Stimulated activated CD4-positive, alpha-beta T cell treated with anti-CD3 and anti-CD28 coated beads, Interleukin-2, amount 100 ng/mL, for 24 hours (primary cell): ENCODE measurements at regions not wholly inside any gene's neighbourhood (a gene's known extent, or its start where the extent isn't known, plus 50 kb on each side); places are given as distances from the start of the nearest gene placed in this dataset.
"Not testable (repeated sequence)": the region's sequence is repeated elsewhere in the genome, so short reads cannot be mapped to it uniquely, and the experiment has no call there.

Experiments
- DNase-seq, 2 donors: peaks; one replicate each; pipeline ENCODE4 v3.0.0-alpha.2; 2020

DNA sequence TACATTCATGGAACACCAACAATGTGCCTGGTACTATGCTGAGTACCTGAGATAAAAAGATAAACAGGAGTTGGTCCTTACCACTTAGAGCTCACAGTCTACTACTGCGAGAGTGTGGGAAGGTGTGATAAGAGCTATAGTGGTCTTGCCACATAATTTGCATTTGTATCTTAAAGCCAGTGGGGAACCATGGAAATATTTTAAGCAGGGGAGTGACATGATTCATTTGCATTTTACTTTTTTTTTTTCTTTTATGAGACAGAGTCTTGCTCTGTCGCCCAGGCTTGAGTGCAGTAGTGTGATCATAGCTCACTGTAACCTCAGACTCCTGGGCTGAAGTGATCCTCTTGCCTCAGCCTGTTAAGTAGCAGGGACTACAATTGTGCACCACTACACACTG is 53.6 kb downstream of the SRGAP2 start:
- DNase-seq: not testable (repeated sequence)

DNA sequence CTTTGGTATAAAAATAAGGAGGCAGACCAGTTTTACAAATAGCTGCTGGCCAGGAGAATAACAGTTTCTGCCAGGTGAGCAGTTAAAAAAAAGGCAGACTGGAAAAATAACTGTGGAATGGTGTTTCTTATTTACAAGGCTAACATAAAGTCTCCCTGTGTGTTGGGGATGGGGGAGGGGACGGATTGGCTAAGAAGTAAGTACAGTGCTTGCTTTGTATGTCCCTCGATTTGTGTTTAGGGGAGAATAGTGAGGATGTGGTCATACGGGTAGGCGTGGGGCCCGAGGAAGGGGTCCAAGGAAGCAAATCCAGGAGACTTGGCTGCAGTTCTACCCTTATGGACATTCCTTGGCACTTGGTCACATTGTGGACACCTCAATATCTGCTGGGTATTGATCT is 58.1 kb downstream of the SRGAP2 start:
- DNase-seq: not testable (repeated sequence)

DNA sequence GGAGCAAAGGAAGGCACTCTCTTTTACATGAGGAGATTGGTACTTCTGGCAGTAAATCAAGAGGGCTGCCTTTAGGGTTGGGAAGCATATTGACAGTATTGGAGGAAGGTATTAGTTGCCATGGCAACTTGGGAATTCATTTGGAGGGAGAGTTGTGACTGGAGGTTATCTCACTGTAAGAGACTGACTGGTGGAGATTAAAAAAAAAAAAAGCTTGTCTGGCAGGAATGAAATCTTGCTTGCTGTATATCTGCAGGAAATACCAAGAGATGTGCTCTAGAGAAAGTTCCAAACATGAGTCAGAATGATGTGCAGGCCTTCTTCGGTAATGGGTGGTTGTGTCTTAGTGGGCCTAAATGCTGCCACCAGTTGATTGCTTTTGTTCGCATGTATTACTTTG is 59.1 kb downstream of the SRGAP2 start:
- not testable (repeated sequence) for DNase-seq

DNA sequence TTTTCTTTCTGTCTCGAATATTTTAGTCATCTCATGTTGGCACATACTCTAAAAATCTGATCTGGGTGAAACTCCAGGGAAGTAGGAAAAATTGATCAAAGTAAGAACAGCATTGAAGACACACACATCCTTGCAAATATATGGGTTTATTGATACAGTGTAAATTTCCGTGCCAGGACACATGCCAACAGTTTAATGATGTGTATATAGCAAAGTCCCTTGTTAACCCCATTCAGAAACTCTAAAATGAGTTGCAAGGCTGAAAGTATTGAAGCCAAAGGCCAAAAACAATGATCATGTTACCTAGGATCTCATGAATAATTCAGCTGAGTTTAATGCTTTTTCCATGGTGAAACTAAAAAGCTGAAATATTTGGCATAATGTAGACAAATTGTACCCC is 61.6 kb downstream of the SRGAP2 start:
- DNase-seq: not testable (repeated sequence)

DNA sequence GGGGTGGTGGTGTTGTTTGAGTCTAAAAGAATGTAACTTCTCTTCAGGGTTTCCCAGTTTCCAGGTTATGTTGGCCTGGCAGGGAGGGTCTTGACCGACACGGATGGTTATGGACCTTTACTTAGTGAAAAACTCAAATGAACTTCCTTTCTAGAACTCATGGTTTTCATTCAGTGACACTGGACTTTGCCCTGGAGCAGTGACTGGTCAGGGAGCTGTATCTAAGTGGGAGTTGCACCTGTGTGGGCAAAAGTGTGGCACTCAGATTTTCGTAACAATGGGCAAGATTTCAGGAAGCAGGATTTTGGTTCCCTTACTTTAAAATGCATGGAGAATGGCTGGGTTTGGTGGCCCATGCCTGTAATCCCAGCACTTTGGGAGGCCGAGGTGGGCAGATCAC is 67.8 kb downstream of the SRGAP2 start:
- not testable (repeated sequence) for DNase-seq

DNA sequence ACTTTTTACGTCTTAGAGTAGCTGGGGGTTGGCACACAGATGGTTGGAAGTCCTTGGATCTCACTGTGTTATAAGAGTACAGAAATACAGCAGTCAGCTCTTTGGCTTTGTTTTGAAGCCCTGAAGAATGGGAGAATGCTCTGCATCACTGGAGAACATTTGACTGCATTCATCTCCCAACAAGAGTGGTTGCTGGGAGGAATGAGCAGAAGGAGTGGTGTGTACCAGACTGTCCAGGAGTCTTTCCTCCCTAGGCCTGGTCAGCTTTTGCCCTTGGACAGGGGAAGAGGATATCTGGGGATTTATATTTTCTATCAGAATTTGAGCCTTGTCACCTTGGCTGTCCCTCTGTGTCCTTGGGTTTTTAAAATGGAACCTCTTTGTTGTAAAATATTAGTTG is 69.8 kb downstream of the SRGAP2 start:
- not testable (repeated sequence) for DNase-seq

DNA sequence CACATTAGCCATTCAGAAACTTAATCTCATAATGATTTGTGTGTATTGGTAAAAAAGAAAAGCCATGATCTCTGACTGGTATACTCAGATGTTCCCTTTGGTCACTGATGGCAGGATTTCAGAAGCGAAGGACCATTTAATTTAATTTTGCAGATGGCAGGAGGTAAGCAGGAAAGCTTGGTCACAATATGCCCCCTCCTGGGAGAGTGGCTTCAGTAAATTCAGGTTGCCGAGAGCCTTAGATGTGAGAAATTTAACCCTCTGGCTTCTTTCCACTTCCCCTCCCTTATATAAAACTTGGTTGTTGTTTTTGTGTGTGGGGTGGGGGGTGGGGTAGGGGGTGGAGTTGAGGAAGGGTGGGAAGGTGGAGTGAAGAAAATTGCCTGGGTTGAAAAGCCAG is 72.8 kb downstream of the SRGAP2 start:
- not testable (repeated sequence) for DNase-seq

DNA sequence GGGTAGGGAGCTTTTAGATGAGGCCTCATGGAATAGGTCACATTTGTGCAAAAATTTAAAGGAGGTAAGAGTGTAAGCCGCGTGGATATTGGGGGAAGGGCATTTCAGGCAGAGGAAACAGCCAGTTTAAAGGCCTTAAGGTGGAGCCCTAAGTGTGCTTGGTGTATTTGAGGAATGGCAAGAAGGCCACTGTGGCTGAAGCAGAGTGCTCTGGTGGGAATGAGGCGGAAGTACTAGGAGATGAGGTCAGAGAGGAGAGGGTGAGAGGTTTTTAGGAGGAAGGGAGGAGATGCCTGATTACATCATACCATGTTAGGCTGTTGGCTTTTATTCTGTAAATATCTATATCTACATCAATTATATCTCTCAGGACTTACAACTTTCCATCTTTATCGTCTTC is 75.3 kb downstream of the SRGAP2 start:
- not testable (repeated sequence) for DNase-seq

DNA sequence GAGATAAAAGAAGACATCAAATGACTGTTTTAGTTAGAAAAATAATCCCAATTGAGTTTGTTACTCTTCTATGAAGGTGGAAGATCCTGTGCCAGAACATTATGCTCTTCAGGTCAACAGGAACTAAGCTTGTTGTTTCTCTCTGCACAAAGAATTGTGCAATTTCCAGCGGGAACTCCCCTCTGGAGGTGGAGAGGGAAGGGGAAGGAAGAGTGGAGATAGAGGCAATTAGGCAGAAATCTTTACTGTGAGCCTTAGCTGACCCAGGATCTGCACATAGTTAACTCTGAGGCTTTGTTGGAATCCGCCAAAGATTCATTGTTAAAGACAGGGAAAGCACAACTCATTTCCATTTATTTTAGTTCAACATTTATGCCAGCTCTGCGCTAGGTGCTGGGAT is 77.3 kb downstream of the SRGAP2 start:
- not testable (repeated sequence) for DNase-seq

DNA sequence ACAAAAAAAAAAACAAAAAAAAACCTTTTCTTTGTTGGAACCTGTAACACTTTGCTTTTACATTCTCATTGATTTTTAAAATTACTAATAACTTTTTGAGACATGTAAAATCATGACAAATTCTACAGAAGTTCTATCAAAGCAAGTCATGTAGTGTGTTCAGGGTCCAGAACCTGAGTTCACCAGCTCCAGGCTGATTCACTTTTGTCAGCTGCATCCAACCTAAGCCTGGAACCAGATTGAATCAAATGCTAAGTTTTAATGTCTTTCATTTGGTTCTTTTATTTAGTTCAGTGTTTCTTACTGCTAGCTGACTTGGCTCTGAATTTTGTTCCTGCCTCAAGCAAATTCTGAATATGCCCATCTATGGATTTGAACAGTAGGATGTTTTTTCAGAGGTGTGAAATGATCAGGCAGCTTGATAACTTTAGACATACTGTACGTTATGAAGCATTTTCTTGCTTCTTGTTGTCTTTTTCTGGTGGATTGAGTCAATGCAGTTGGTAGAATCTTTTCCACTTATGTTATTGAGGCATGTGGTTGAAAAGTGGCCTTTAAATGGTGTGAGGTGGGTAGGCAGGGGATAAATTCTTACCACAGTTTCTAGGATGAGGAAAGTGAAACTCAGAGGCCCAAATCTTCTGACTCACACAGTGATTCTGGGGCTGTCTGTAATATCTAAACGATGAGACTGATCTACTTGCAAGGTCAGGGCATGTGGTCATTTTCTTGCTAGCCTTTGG is 78.7 kb downstream of the SRGAP2 start:
- not testable (repeated sequence) for DNase-seq

DNA sequence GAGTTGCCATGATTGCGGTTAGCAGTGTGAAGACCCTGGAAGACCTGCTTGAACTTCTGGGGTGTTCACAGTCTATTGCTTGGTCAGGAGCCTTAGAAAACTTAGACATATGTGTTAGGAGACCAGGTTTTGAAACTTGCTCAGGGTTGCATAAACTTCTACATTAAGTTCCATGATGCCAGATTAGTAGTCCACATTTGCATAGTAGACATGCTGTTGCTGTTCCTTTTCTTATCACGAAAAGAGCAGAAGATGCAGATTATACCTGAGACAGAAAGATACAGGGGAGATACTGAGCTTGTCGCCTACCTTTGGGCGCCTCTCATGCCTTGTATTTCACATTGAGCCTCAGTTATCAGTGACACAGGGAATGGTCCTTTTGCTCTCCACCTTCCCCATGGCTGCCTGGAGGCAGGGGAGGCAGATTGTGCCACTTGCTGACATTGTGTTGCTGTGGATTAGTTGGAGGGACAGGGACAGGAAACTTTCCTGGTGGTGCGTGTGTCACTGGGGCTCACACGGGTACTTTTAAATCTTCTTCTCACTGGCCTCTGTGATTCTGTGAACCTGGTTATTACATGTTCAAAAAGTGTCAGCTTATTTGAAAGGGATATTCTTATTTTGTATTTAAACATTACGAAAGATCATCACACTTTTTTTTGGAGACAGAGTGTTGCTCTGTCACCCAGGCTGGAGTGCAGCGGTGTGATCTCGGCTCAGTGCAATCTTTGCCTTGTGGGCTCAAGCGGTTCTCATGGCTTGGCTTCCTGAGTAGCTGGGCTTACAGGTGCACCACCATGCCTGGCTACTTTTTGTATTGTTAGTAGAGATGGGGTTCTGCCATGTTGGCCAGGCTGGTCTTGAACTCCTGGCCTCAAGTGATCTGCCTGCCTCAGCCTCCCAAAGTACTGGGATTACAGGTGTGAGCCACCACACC is 82.0 kb downstream of the SRGAP2 start:
- DNase-seq: not testable (repeated sequence)

DNA sequence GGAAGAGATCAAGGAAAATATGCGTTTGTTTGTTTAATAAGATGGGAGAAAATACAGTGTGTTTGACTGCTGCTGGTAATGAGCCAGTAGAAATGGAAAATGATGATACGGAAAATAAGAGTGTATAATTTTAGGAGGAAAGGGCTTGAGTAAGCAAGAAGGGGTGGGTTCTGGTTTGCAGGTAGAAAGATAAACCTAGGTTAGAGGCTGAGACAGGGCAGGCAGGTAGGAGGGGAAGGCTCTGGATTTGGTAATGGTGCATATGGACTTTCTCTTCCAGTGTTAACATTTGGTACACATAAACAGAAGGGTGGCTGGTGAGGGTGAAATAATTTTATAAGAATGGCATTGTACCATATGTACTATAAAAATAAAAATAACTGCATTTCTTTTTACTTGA is 84.4 kb downstream of the SRGAP2 start:
- not testable (repeated sequence) for DNase-seq

DNA sequence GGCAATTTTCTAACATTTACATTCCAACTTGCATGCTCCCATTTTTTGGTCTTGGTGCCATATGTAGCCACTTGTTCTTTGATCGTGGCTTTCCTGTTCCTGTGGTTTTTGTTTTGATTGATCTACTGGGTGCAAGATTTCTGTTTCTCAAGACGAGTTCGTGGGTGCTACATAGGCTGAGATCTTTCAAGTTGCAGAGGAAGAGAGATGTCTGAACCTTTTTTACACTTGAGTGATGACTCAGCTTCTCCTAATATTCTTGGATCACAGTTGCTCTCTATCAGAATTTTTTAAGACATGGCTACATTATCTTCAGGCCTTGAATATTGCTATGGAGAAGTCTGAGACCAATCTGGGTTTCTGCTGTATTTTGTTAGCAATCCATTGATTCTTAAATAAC is 85.1 kb downstream of the SRGAP2 start:
- DNase-seq: not testable (repeated sequence)

DNA sequence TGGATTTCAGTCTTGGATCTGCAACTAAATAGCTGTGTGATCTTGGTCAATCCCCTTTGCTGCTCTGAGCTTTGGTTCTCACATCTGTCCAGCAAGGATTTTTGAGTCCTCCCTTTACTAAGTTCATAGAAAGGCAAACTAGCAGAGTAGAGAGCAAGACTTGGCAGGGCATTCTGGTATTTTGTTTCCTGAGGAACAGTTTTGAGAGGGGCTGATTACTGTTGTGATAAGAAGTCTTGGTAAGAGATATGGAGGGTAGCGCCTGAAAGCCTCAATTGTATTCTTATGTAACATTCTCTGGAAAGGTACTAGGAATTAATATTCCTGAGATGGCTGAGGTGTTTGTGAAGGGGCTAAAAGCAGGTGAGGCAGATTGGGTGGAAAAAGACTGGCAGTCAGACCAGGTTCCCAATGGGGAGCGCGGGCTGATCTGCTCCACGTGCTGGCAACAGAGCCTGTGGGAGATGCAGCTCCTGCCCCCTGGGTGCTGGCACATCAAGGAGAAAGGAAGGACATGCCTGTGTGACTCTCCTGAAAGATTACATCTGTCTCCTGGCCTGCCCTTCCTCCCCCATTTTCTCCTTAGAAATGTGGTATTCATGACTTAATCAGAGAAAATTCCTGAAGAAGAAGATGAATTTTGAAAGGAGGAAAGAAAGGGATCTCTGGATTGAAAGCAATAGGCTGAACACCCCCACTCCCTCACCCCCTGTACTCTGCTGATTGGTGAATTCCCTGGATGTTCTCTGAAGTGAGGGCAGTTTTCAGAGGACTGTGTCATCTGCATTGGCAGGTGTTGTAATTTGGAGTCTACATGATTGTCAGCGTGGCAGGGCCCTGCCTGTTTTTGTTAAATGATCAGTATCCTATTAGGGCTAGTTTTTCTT is 94.0 kb downstream of the SRGAP2 start:
- not testable (repeated sequence) for DNase-seq

DNA sequence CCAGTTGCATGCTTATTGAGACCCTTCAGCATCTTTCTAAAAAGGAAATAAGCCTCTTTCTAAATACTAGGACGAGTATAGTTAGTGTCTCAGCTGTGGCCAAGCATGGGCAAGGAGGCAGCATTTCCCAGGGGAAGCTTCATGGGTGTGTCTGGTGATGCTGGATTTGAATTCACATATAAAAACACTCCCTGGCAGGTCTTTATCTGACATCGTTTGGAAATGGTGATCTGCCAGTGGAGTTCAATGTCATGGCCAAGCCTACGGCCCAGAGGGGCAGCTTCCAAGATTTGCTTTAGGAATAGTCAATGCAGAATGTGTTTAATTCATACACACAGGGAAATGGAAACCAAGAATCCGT is 94.7 kb downstream of the SRGAP2 start:
- DNase-seq: not testable (repeated sequence)

DNA sequence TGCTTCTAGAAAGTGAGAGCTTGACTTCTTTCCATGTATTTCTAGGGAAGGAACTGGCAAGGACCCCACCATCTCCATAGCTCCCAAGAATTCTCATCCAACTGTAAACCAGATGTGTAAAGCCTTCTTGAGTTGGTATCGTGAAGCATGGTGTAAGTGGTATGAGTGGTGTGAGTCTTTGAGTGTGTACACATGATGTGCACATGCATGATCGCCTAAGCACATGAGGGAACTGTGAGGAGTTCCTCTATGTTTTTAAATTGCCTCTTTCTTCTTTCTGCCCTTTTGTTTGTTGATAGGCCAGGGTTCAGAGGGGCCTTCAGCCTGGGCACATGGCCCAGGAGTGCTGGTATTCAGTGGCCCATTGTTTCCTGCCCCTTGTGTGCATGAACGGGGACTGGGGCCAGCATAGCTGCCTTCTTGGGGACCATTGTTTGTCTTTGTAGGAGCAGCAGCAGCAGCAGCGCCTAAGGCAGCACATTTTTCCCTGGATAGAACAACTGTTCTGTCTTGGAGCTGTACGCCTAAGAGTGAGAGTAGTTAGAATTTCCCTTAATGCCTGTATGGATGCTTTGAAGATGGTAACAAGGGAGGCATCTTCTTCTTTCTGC is 95.9 kb downstream of the SRGAP2 start:
- DNase-seq: not testable (repeated sequence)

DNA sequence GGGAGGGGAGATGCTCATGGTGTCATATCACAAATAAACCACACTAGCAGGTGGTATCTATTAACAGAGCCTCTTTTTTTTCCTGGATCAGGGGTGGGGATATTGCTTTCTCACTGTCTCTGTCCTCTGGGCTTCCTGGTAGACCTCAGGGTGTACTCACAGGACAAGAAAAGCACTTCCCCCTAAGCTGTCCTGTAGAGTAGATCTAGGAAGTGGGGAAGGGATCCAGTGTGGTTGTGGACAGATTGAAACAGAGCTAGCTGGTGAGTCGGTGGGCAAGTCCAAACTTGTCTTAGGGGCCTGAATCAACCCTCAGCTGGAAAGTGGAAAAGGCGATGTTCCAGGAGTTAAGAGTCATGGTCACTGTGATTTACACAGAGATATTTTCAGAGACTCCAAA is 96.6 kb downstream of the SRGAP2 start:
- DNase-seq: not testable (repeated sequence)

DNA sequence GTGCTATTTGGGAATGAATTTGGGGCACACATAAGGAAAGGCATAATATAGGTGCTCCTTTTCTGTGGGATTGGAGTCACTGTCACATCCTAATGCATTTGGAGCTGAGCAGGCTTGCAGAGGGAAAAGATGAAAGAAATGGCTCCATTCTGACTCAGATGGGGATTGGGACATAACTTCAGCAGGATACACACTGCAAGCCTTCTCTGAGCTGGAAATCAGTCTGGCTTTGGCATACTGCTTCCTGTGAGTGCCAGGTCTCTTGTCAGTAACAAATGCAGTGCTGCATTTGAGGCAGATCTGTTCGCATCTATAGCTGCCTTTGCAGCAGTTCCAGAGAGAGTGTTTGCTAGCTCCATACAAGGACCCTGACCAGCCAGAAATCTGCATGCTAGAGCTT is 98.7 kb downstream of the SRGAP2 start:
- DNase-seq: not testable (repeated sequence)

DNA sequence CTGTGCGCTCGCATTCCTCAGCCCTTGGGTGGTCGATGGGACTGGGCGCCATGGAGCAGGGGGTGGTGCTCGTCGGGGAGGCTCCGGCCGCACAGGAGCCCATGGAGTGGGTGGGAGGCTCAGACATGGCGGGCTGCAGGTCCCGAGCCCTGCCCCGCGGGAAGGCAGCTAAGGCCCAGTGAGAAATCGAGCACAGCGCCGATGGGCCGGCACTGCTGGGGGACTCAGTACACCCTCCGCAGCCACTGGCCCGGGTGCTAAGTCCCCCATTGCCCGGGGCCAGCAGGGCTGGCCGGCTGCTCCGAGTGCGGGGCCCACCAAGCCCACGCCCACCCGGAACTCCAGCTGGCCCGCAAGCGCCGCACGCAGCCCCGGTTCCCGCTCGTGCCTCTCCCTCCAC is 104.1 kb downstream of the SRGAP2 start:
- not testable (repeated sequence) for DNase-seq

DNA sequence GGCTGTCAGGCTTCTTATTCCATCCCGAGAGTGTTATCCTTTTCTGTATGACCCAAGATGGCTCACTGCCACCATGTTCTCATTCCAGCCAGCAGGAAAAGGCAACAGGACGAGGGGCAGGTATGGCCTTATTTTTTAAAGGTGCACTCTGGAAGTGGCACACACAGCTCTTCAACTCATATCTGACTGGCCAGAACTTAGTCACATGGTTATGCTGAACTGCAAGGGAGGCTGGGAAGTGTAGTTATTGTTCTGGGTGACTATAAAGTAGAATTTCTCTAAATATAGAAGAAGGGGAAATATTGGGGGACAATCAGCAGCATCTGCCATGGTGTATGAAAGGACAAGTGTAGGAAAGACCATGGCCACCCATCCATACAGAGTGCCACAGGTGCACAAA is 107.6 kb downstream of the SRGAP2 start:
- DNase-seq: not testable (repeated sequence)

DNA sequence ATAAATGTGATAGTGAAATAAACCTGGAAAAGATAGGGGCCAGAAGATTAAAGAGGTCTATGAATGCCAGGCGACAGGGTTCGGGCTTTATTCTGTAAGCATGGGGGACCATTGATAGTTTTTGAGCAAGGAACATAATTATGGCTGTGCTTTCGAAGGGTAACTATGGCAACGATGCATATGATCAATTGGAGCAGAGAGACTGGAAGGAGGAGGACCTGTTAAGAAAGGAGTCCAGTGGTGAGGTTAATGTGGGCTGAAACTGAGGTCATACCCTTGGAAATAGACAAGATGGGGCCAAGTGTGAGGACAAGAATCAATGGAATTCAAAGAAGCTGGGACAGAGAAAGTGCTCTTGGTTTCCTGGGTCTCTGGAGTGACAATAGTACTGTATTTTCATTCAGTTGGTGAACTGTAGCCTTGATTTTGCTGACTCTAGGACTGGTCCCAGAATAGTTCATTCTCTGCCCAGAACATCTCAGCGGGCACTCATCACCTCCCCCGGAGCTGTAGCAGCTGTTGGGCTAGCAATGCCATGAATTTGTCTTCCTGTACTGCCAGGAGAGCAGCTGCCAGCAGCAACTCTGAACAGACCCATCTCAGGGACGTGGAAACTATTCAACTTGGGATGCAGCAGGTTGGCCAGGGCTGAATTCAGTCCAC is 108.4 kb downstream of the SRGAP2 start:
- not testable (repeated sequence) for DNase-seq

DNA sequence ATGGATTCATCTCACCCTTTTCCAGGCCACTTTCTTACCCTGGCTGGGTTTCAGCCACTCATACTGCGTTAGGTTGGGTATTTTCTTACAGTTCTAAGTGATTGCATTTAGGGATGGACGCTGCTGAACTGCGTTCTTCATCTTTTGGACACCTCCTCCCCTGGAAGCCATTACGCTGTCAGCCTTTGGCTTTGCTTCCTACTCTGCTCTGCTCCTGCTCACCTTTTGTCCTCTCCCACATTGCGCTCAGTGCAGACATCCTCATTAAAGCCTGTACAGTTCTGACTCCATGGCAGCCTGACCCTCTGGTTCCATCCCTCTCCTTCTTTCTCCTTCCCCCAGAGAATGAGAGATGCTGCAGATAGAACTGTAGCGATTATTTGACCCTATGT is 108.9 kb downstream of the SRGAP2 start:
- DNase-seq: not testable (repeated sequence)
